ENCODE measurements at regions not wholly inside any gene's neighbourhood (a gene's known extent, or its start where the extent isn't known, plus 50 kb on each side); places are given as distances from the start of the nearest gene placed in this dataset.
"Not testable (repeated sequence)": the region's sequence is repeated elsewhere in the genome, so short reads cannot be mapped to it uniquely, and the experiment has no call there.

DNA sequence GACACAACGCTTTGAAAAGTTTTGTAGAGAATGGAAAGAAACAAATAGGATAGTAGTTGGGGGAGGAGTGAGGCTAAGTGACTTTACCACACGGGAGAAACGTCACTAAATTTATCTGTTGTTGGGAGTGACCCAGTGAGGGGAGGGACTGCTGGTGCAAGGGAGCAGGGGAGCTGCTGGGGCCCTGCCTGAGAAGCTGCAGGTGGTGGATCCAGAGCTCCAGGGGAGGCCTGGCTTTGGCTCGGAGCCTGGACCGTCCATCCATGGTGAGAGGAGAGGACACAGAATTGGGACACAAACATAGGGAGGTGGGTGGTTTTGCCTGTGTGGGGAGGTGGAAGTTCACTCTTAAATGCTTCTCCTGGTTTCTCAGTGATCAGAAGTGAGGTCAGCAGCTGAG is 107.6 kb downstream of the GOSR1 start:
- no peak for DNase-seq

DNA sequence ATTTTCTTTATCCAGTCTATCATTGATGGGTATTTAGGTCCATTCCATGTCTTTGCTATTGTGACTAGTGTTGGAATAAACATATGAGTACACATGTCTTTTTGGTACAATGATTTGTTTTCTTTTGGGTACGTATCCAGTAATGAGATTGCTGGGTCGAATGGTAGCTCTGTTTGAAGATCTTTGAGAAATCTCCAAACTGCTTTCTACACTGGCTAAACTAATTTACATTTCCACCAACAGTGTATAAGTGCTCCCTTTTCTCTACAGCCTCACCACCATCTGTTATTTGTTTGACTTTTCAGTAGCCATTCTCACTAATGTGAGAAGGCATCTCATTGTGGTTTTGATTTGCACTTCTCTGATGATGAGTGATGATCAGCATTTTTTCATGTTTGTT is 103.7 kb downstream of the GOSR1 start:
- DNase-seq, result no peak

DNA sequence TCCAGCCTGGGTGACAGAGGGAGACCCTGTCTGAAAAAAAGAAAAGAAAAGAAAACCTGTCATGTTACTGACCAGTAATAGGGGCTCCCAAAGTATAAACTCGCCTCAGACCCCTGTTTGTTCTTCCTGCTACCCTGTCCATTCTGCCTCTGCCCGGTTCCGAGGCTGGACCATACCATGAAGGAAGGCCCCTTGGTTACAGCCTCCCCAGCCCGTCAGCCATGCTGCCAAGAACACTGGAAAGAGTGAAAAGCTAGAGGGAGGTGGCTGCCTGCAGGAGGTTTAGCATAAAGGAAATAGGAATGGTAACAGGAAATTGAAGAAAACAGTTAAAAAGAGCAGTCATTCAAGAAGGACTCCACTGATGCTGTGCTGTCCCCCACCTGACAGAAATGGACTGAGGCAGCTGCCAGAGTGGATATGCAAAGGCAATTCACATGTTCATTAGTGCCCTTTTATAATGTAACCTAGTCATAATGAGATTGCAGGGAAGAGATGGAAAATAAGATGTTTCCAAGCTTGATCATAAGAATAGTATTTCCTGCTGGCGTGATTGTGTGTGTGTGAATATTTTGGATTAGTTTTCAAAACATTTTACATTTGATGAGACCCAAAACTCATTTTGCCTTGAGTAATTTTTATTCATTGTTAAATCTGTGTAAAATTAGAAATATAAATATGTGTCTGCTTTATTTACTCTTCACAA is 102.6 kb downstream of the GOSR1 start:
- DNase-seq, result no peak

DNA sequence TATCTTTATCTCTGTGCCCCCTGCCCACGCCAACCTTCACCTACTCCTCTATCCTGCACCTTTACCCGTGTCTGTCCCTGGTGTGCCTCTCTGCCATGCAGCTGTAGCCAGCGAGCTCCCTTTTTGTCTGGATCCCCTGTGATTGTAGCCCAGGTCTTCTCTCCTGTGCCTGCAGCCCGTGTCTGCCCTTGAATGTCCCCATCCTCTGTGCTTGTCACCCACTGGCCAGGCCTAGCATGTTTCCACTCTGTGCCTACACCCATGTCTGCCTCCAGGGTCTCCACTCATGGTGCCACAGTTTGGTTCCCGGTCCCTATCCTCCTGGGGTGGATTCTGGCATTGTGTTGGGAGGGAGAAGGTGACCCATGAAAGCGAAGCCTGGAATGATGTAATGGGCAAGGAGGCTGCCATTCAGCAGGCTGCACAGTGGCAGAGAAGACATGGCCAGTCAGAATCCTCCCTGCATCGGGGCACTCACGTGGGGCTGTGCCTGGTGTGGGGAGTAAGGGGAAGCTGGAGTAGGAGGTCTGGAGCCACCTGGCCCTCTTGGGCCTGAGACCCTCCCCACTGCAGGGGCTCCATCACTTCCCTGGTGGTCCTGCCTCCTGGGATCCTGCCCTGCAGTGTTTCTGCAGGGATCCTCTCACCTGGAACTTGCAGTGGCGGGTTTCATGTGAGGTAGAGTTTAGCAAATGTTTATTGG is 101.0 kb downstream of the GOSR1 start:
- DNase-seq, result not testable (repeated sequence)
